NOMO-1 treated with dmso at 0.1 percent for 144 hours (cell line): ENCODE measurements at regions not wholly inside any gene's neighbourhood (a gene's known extent, or its start where the extent isn't known, plus 50 kb on each side); places are given as distances from the start of the nearest gene placed in this dataset.
A peak's percentile ranks its signal among the peaks of the same experiment; 100 is the strongest.

Experiments used
- DNase-seq: peaks from one replicate; lab custom pipeline; 2025; ENCODE audit not compliant: unreplicated experiment; lab: John Stamatoyannopoulos, UW

DNA sequence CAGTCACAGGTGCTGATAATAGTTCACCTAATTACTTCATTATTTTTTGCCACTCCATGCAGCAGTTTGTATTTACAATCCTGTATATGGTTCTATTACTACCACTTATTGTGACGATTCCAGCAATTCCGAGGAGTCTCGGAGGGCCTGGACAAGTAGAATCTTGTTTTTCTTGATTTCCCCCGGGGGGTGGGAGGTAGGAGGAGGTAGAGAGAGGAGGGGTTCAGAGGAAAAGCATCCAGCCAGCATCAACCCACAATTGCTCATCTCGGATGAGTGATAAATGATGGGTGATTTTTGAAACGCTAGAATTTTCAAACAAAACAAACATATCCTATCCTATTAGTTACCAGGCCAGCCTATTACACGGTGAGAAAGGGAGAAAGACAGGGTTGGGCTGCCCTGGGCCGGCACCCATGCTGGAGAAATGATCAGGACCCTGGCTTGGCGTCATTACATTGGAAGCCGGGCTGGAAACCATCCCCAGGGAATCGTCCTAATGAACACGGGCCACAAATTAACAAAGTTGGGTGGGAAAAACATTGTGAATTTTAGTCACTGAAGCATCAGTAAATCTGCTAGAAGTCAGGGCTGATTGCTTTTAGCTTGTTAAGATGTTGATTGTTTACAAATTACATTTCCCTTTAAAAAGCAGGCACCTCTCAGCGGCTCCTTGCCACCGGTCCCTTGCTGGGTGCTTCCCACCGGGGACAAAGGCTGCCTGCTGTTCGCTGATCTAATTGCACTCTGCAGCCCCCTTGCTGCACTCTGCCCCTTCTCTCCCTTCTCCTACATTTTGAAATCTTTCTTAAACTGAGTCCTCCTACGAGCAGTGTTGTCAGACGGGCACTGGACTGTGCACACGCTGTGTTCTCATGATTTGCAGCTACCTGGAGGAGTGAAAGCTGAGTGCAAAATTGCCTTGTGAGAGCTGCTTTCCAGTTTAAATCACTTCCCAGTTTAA, 95.5 kb downstream of the FAM204A start:
- no peak for DNase-seq

DNA sequence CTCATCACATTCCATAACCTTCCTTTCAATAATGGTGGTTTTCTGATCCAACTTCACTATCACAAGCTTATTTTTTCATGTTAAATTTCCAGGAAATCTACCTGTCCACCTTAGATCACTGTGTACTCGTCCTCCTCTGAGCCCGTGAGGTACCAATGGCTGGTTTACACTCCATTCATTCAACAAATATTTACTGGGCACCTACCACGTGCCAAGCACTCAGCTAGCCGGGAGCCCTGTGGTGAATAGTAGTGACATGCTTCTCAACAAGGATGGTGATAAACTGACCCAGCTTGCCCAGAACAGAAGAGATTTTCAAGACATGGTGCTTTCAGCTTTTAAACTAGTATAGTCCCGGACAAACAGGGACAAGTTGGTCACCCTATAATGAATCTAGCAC, 98.2 kb downstream of the FAM204A start:
- DNase-seq, result no peak

DNA sequence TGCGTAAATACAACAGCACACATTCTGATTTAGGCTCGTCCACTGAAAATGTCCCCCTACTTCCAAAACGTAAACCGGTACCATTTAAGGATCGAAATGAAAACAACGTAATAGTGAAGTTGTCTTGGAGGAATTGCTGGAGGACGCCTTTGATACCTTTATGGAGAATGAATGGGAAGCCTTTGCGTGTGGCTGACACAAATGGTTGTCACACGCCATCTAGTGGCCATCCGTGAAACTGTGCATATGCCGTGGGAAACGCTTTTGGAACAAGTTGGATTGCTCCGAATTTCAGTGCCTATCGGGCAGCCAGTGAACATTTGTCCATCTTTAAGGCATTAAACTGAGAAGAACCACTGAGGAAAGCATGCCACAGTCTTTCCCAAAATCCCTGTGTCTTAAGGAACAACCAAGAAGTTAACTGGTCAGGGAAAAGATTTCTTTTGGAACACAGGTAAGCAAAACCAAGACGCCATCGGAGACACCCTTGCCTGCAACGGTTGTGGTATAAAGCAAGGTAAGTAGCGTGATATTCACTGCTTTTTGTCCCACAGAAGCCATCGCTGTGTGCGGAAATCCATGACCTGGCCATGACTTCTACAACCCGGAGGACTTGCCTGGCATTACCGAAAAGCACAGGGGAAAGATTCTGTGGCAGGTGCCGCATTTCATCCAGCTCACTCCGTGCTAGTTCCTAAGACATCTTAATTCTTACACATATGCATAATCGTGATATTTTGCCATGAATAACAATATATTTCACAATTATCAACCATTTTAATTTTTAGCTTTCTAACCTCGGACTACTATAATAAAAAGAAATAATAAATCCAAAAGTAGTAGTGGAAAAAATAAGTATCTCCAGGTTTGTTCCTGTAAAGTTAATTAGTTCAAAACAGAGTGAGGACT, 100.6 kb downstream of the FAM204A start:
- DNase-seq, result no peak

DNA sequence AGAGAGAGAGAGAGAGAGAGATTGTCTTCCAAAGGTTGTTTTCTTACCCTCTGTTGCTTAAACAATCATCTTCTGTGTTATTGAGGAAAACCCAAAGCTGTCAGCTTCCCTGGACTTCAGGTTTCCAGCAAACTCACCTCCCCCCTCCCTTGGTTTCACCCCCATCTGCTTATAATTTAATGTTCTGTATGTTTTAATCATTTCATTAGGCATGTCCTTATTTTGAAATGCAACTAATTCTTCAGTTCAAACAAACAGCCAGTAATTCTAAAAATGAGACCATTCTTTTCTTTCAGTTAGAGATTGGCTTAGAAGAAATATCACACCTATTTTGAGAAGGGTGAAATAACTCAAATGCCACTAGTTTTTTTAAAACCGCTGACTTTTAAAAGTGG, 102.9 kb downstream of the FAM204A start:
- DNase-seq, result no peak

DNA sequence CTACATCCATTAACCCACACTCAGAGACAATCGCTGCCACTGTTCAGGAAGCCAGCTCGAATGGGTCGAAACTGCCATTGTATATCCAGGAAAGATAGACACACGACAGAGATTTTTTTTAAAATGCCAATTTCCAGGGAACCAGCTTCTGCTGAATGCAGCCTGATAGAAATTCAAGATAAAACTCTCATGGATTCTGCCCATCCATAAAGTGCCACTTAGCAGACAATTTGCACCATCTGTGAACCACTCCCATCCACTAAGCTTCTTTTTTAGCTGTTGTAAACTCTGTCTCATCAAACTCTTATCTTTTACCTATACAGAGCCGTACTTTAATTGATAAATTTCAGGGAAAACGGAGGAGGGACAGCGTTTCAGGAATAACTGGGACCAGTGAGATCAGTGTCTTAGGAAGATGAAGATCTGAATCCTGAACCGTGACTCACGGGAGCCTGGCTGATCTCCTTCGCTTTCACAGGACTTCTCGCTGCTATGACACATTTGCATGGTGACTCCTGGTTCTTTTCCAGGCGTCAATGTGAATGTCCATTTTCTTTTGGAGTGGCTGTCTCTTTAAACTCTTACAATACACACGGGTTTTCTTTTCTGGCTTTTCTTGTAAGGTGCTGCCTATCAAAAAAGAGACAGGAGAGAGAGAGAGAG, 103.4 kb downstream of the FAM204A start:
- DNase-seq, result no peak

DNA sequence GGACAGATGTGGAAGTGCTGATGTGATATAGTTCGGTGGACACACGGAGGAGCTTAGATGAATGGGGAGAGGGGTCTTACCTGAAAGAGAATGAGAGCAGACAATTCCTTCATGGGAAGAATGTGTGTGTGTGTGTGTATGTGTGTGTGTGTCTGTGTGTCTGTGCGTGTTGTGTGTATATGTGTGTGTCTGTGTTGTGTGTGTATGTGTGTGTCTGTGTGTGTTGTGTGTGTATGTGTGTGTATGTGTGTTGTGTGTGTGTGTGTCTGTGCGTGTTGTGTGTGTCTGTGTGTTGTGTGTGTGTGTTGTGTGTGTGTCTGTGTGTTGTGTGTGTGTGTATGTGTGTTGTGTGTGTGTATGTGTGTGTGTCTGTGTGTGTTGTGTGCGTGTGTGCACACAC, 104.2 kb downstream of the FAM204A start:
- DNase-seq, result no peak

DNA sequence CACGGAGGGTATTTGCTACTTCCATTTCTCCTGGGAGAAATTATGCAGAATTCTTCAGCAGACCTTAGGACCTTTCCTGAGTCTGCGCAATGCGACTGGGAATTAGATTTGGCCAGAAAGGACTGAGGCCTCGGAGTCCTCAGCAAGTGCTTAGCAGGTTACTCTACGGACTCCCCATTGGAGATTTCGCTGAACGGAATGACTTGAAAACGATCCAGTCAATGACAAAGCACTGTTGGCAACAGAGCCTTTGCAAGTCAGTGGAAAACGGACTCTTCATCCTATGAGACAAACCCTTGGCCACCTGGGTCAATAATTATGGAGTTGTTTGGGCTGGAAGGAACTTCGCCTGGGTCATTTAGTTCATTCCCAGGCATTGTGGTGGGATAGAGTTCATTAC, 107.4 kb downstream of the FAM204A start:
- DNase-seq, result no peak

DNA sequence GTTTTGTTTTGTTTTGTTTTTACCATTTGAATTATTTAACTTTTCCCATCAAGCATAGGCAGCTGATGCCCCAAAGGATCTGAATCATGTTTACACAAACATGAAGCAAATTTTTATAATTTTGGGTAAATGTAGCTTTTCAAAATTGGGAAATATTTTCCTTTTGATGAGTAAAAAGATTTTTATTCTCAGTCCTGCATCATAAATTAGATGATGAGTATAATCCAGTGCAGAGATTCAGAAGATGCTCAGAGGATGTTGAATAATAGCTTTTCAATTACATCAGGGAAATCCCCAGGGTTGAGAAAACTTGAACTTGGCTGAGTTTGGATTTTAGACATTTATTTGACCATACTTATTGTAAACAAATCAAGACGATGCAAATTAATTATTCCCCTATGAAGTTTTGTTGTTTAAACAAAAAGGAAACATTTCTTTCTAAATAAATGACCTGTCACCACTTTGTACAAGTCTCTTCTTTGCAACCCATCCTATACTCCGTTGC, 121.7 kb downstream of the FAM204A start:
- DNase-seq, result no peak

DNA sequence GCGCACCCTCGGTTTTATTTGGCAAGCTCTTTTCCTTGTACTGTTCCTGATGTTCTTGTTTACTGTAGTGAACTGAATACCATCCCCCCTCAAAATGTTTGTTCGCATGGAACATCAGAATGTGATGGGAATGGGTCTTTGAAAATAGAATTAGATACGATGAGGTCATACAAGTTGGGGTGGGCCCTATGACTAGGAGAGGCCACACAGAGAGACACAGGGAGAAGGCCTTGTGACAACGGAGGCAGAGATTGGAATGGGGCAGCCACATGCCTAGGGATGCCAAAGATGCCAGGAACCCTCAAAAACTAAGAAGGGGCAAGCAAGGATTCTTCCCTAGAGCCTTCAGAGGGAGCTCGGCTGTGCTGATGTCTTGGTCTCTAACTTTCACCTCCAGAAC, 123.6 kb downstream of the FAM204A start:
- no peak for DNase-seq

DNA sequence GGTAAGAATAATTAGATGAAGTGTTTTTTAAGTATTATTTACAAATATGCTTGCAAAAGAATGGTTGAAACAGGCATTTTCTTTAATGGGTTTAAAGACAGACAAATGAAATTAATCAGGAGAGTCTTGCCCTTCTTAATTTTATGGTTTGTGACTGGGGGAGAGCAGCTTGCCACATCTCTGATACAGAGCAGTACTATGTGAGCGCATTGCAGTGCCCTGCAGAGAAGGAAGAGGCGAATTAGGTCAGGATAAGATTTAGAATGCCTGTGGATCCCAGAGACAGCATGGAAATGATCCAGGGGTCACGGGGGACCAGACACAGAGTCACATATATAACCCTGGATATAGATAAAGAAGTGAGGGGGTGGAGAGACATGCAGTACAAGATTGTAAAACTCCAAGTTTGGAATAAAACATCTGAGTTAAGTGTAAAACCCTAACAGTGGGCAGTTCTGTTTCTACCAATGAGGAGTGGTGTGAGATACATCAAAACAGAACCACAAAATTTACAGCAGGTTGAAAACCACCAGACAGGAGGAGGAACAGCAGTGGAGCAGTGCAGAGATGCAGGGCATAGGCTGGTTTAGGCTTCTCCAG, 125.5 kb downstream of the FAM204A start:
- no peak for DNase-seq

DNA sequence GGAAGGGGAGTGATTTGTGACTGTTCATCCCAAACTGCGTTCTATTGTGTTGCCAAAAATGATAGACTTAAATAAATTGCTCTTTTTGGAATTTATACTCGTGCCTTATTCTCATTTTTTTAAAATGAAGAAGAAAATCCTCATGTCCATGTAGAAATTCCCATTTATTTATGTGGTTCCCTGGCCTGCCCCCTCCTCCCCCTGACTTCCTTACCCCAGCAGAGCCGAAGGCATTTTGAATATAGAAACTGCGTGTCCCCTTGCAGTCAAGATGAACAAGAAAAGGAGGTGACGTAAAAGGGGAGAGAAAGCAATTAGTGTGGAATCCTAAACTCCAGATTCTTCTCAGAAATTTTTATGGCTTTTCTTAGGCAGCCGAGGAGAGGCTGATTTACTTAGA, 126.1 kb downstream of the FAM204A start:
- no peak for DNase-seq

DNA sequence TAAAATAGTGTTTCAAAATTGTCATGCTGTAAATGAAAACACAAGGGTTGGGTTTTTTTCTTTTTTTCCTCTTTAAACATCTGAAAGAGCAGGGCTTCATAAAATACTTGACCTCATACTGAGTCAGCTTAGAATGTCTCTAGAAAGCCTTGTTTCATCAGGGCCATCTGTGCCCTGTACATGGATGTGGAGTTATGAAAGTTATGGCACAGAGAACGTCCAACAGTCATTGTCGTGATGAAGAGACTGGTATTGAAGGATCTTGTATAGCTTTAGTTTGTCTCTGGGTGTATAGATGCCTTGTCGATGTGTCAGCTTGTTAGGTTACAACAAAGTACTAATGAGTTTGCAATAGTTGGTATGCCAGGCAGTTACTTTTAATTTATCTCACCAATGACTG, 127.3 kb downstream of the FAM204A start:
- DNase-seq, result no peak

DNA sequence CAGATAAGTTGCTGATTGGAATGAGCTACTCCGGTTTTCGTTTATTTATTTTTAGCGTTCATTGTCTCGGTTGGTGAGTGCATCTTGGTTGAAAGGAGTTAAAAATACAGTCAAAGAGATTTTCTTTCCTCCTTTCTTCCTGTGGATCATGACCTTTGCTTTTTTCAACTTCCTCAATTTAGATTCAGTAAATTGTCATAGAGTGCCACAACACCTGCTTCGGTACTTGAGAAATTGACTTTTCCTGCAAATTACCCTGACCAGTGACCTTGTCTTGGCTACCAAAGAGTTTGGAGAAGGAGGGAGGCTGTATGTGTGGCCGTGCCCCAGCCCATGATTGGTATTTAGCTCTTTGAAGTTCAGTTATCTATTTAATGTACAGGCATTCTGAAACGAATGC, 128.7 kb downstream of the FAM204A start:
- peak; percentile 8 for DNase-seq

DNA sequence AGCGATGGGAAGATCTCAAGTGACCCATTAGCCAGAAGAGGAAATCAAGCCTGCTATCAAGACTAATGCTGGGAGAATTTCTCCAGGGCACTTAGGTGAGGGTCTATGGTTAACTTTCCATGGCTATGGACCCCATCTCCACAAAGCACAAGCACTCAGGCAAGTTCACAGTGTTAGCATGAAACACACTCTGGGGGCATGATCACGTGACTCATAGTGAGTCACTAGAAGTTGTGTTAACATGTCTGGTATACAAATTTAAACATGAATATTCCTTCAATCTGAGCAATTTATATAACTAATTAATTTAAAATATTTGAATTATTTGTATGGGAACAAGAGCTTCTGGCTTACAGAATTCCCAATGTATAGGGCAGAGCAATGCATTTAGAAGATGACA, 131.8 kb downstream of the FAM204A start:
- no peak for DNase-seq

DNA sequence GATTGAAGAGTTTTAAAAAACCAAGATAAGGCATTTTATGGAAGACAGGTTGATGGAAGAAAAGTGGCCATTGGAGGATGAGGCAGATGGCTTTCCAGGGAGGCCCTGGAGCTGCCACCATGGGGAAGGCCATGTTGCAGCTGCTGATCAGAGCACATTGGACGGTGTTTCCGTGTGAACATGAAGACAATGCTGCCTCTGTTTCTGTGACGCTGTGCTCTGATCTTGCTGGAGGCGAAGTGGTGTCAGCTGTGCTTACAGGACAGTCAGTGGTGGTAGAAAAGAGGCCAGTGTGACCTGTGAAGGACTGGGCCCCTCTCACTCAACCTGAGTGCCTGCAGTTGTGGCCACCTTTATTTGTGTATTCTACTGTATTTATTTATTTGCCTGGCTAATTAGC, 132.9 kb downstream of the FAM204A start:
- no peak for DNase-seq

DNA sequence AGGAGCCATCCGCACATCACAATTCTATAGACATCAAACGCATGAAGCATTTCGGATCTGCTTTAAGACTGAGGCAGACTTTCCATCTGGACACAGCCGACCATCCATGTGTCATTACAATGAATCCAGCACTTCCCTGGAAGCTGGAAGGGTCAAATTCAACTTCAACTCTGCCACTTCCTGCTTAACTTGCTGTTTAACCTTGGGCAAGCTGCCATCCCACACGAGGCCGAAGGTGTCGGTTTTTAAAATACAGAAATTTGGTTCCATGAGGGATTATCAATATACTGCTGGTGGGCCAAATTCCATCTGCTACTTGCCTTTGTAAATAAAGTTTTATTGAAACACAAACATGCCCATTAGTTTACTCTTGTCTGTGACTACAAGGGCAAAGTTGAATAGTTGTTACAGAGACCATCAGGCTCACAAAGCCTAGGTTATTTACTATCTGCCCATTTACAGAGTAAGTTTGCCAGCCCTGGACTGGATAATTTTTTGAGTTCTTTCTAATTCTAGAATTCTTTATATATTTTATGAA, 134.6 kb downstream of the FAM204A start:
- no peak for DNase-seq

DNA sequence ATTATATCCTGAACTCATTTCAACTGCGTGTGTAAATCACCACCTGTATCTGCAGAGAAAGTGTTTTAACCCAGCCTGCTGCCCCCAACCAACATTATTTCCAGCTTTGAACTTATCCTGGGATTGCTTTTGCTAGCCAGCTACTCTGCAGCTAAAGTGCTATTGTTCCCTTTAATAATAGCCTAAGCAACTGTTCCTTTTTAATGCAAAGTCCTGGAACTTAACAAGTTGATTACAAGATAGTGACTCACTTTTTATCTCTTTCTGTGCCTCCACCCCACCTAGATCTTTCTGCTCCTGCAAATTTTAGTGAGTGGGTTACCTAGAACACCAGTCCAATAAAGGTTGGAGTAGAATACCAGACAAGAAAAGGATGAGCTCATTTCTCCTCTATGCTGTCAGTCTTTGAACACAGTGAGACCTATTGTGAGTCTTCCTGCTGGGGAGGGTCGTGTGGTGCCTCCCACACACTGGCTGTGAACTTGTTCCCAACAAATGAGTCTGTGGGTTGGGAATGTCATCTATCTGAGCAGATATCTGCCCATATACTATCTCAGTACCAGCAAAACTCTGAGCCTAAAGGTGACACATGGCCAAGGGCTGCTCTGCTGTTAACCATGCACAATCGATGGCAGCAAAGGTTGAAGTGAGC, 137.7 kb downstream of the FAM204A start:
- no peak for DNase-seq

DNA sequence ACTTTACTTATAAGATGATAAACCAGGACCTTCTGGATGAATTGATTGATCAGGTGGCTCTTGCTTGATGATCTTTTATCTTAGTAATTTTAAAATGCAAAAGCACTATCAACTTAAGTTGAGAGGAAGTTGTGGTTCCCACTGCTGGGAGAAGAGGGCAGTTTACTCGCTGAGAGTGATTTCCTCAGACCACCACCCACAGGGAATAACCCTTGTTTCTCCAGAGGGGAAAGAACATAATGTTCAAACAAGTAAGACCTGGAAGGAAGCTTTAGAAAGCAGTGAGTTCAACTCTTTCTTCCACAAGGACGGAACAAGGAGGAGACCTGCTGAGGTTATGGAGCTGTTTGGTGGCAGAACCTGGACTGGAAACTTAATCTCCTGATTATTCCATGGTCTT, 138.7 kb downstream of the FAM204A start:
- no peak for DNase-seq

DNA sequence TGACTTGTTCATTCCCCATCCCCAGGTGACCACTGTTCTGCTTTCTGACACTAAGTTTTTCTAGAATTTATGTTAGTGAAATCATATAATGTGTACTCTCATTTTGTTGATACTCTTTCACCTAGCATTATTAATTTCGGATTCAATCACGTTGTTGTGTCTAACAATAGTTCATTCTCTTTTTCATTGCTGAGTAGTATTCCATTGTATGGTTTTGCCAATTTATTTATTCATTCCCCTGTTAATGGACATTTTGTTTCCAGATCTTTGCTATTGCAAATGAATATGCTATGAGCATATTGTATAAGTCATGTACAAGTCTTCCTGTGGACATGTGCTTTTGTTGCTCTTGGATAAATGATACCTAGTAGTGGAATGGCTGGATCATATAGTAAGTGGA, 146.4 kb downstream of the FAM204A start:
- DNase-seq, result no peak

DNA sequence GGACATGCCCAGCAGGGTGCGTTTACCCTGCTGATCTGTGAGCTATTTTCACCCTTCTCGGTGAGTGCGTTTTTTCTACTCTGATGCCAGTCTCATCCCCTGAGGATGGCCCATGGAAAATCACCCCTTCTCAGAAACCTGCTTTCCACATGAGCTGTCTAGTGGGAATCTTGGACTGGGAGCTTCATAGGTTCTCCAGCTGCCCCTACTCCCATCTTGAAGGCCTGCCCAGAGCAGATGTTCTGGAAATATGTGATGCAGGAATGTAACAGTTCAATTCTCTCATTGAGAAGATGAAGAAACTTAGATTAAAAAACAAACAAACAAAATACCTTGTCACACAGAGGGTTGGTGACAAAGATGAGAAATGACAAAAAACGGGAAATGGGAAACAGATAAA, 146.9 kb upstream of the RAB11FIP2 start:
- no peak for DNase-seq
